Lung (tissue), 11 donors: ENCODE measurements at regions not wholly inside any gene's neighbourhood (a gene's known extent, or its start where the extent isn't known, plus 50 kb on each side); places are given as distances from the start of the nearest gene placed in this dataset.

Source experiments
- ATAC-seq: fragments of 200-7000 bp; cut with Tn5 transposase; one replicate; pipeline ENCODE4 v1.9.1; 2020; ENCODE audit warnings: moderate number of reproducible peaks; ENCODE audit not compliant: insufficient read depth, low FRiP score
- DNase-seq, 3 donors: peaks; one replicate each; pipeline ENCODE4 v3.0.0-alpha.2; 2013 to 2017
- H3K27ac ChIP-seq, 2 donors: one replicate each; pipeline ENCODE4 v1.5.1; 2013; ENCODE audit warnings: mild to moderate bottlenecking in 2 of 2, moderate library complexity in 2 of 2, control low read depth in 1 of 2, inconsistent platforms in 1 of 2, low read depth in 1 of 2, low read length in 1 of 2
- H3K27me3 ChIP-seq, 3 donors: one replicate each; pipeline ENCODE4 v1.5.1; 2013; ENCODE audit warnings: low read length in 2 of 3; ENCODE audit not compliant: control insufficient read depth in 3 of 3, insufficient read depth in 3 of 3
- H3K36me3 ChIP-seq, 4 donors: one replicate each; pipeline ENCODE4 v1.5.1; 2013; ENCODE audit warnings: low read length in 4 of 4, mild to moderate bottlenecking in 1 of 4, moderate library complexity in 1 of 4; ENCODE audit not compliant: control insufficient read depth in 4 of 4, insufficient read depth in 4 of 4
- H3K4me1 ChIP-seq, 5 donors: one replicate each; pipeline ENCODE4 v1.5.1; 2013; ENCODE audit warnings: low read length in 5 of 5, mild to moderate bottlenecking in 2 of 5, moderate library complexity in 1 of 5; ENCODE audit not compliant: control insufficient read depth in 5 of 5, insufficient read depth in 5 of 5
- H3K4me3 ChIP-seq: one replicate; pipeline ENCODE4 v1.5.1; 2013; ENCODE audit warnings: mild to moderate bottlenecking, control low read depth, moderate library complexity
- H3K9ac ChIP-seq, 2 donors: one replicate each; pipeline ENCODE4 v1.5.1; 2013; ENCODE audit warnings: low read length in 2 of 2, control low read depth in 1 of 2; ENCODE audit not compliant: insufficient read depth in 1 of 2
- H3K9me3 ChIP-seq, 4 donors: one replicate each; pipeline ENCODE4 v1.5.1; 2013; ENCODE audit warnings: low read length in 3 of 4, mild to moderate bottlenecking in 1 of 4, moderate library complexity in 1 of 4; ENCODE audit not compliant: control insufficient read depth in 4 of 4, insufficient read depth in 3 of 4
- CTCF ChIP-seq: IDR thresholded peaks from 2 replicates; pipeline ENCODE4 v1.5.1; 2012; ENCODE audit warnings: mild to moderate bottlenecking; ENCODE audit errors: control extremely low read depth, extremely low read depth
- WGBS, 2 donors: extraction: QIAGEN DNeasy Blood & Tissue Kit; methylation state at CpG; one replicate each; pipeline ENCODE4 v1.1.7; 2013; 5-methylcytosine and 5-hydroxymethylcytosine counted together
- donor health status: control.
- donor health status: control.
- donor health status: Bipolar disorder and iron deficiency.
- donor health status: healthy.
- donor health status: DM: yes; HTN: yes; CAD: no.

GRCh38 chr7:49333180-49333881, 409.0 kb downstream of the CDC14C start:
- H3K27me3 ChIP-seq: no peaks in the 10 kb centered on the region
- H3K9me3 ChIP-seq: no peaks in the 10 kb centered on the region
- H3K4me3 ChIP-seq: no peak overlapping the region
- no peak overlapping the region for H3K27ac ChIP-seq
- DNase-seq (no peak), ATAC-seq (no peak)
- no peaks in the 10 kb centered on the region for H3K4me1 ChIP-seq
- 80 to 82% methylated on average over 4 of the region's 4 CpGs for WGBS, 2 donors
- H3K36me3 ChIP-seq: no peaks in the 10 kb centered on the region
- no peak for TF ChIP-seq CTCF
- no peak overlapping the region for H3K9ac ChIP-seq

- peak overlapping the region in 1 of 2 donors; percentile 14 for H3K27ac ChIP-seq
- no peak for DNase-seq
- H3K4me1 ChIP-seq: peaks cover 0 to 1% (median 0%) of the 10 kb centered on the region in 5 donors
- no peak overlapping the region for H3K9ac ChIP-seq
- TF ChIP-seq CTCF: no peak
- H3K27me3 ChIP-seq: no peaks in the 10 kb centered on the region
- H3K36me3 ChIP-seq: no peaks in the 10 kb centered on the region
- 85 to 87% methylated on average over 3 of the region's 3 CpGs for WGBS, 2 donors
- no peaks in the 10 kb centered on the region for H3K9me3 ChIP-seq
- H3K4me3 ChIP-seq: no peak overlapping the region
- ATAC-seq: no peak
Measured at GRCh38 chr7:49341849-49342248, 417.5 kb downstream of the CDC14C start.

GRCh38 chr7:49344556-49344955, 420.2 kb downstream of the CDC14C start:
- H3K9me3 ChIP-seq: no peaks in the 10 kb centered on the region
- 91 to 98% methylated on average over 1 of the region's 1 CpG for WGBS, 2 donors
- no peaks in the 10 kb centered on the region for H3K36me3 ChIP-seq
- H3K9ac ChIP-seq: no peak overlapping the region
- H3K27ac ChIP-seq: no peak overlapping the region
- no peaks in the 10 kb centered on the region for H3K27me3 ChIP-seq
- no peak for TF ChIP-seq CTCF
- H3K4me3 ChIP-seq: no peak overlapping the region
- peaks cover 0 to 1% (median 0%) of the 10 kb centered on the region in 5 donors for H3K4me1 ChIP-seq
- DNase-seq: no peak
- no peak for ATAC-seq
